ENCODE measurements at regions not wholly inside any gene's neighbourhood (a gene's known extent, or its start where the extent isn't known, plus 50 kb on each side); places are given as distances from the start of the nearest gene placed in this dataset.

GRCh38 chr10:78974617-78975317, 94.0 kb upstream of the ZMIZ1 start:
- H3K4me3 Mint-ChIP-seq = peak overlapping the region; percentile 99
- H3K4me1 Mint-ChIP-seq (ENCODE audit: low read depth) = peaks cover 43% of the 10 kb centered on the region
- no peaks in the 10 kb centered on the region for H3K27me3 Mint-ChIP-seq (ENCODE audit: low read depth)
- peak; percentile 76 to 85 for DNase-seq
- ATAC-seq (replicated peaks in 1 of 2) = peak; percentile 75
- no peaks in the 10 kb centered on the region for H3K9me3 Mint-ChIP-seq
- peaks cover 0 to 2% of the 10 kb centered on the region in 2 donors for H3K36me3 Mint-ChIP-seq (ENCODE audit: insufficient read depth in 2 of 2)
- peak overlapping the region; percentile 100 for H3K27ac Mint-ChIP-seq

- H3K4me1 Mint-ChIP-seq (ENCODE audit: low read depth) = peaks cover 48% of the 10 kb centered on the region
- peak overlapping the region; percentile 5 for H3K27ac Mint-ChIP-seq
- no peaks in the 10 kb centered on the region for H3K9me3 Mint-ChIP-seq
- peak overlapping the region in 1 of 2 donors; percentile 6 for H3K4me3 Mint-ChIP-seq
- no peak for ATAC-seq (replicated peaks in 1 of 2)
- peaks cover 0 to 2% of the 10 kb centered on the region in 2 donors for H3K36me3 Mint-ChIP-seq (ENCODE audit: insufficient read depth in 2 of 2)
- DNase-seq = no peak
- no peaks in the 10 kb centered on the region for H3K27me3 Mint-ChIP-seq (ENCODE audit: low read depth)
Measured at GRCh38 chr10:78975926-78976325, 92.8 kb upstream of the ZMIZ1 start.

GRCh38 chr10:78976825-78977755, 91.7 kb upstream of the ZMIZ1 start:
- DNase-seq (no peak), ATAC-seq (replicated peaks in 1 of 2) (no peak)
- Mint-ChIP-seq H3K4me3 (peak overlapping the region in 1 of 2 donors; percentile 15), H3K27me3 (ENCODE audit: low read depth) (no peaks in the 10 kb centered on the region), H3K4me1 (ENCODE audit: low read depth) (peaks cover 57% of the 10 kb centered on the region), H3K36me3 (ENCODE audit: insufficient read depth in 2 of 2) (peaks cover 0 to 2% of the 10 kb centered on the region in 2 donors), H3K9me3 (no peaks in the 10 kb centered on the region), H3K27ac (peak overlapping the region; percentile 18)

- H3K4me1 Mint-ChIP-seq (ENCODE audit: low read depth) = peaks cover 42% of the 10 kb centered on the region
- no peak for ATAC-seq (replicated peaks in 1 of 2)
- H3K27me3 Mint-ChIP-seq (ENCODE audit: low read depth) = no peaks in the 10 kb centered on the region
- no peaks in the 10 kb centered on the region for H3K36me3 Mint-ChIP-seq (ENCODE audit: insufficient read depth in 2 of 2)
- no peak for DNase-seq
- no peak overlapping the region for H3K27ac Mint-ChIP-seq
- H3K4me3 Mint-ChIP-seq = no peak overlapping the region
- H3K9me3 Mint-ChIP-seq = no peaks in the 10 kb centered on the region
Measured at GRCh38 chr10:78979938-78980337, 88.8 kb upstream of the ZMIZ1 start.

- no peak overlapping the region for H3K27ac Mint-ChIP-seq
- no peak overlapping the region for H3K4me3 Mint-ChIP-seq
- no peak for DNase-seq
Measured at GRCh38 chr10:78980354-78980753, 88.4 kb upstream of the ZMIZ1 start.

GRCh38 chr10:78980815-78981214, 88.0 kb upstream of the ZMIZ1 start:
- Mint-ChIP-seq H3K27me3 (ENCODE audit: low read depth) (no peaks in the 10 kb centered on the region), H3K27ac (no peak overlapping the region), H3K9me3 (no peaks in the 10 kb centered on the region), H3K36me3 (ENCODE audit: insufficient read depth in 2 of 2) (no peaks in the 10 kb centered on the region), H3K4me3 (no peak overlapping the region), H3K4me1 (ENCODE audit: low read depth) (peaks cover 33% of the 10 kb centered on the region)
- DNase-seq (no peak), ATAC-seq (replicated peaks in 1 of 2) (no peak)

More at GRCh38 chr10:78980354-78980753, 88.4 kb upstream of the ZMIZ1 start:
- no peak for ATAC-seq (replicated peaks in 1 of 2)
- Mint-ChIP-seq H3K9me3 (no peaks in the 10 kb centered on the region), H3K4me1 (ENCODE audit: low read depth) (peaks cover 37% of the 10 kb centered on the region), H3K27me3 (ENCODE audit: low read depth) (no peaks in the 10 kb centered on the region), H3K36me3 (ENCODE audit: insufficient read depth in 2 of 2) (no peaks in the 10 kb centered on the region)

GRCh38 chr10:78981257-78981969, 87.4 kb upstream of the ZMIZ1 start:
- DNase-seq (peak; percentile 29 to 53), ATAC-seq (replicated peaks in 1 of 2) (peak; percentile 73 to 81)

GRCh38 chr10:78981970-78982281, 86.8 kb upstream of the ZMIZ1 start:
- ATAC-seq (replicated peaks in 1 of 2) (no peak), DNase-seq (no peak)

More at GRCh38 chr10:78981257-78981969, 87.4 kb upstream of the ZMIZ1 start:
- no peaks in the 10 kb centered on the region for H3K27me3 Mint-ChIP-seq (ENCODE audit: low read depth)
- no peaks in the 10 kb centered on the region for H3K36me3 Mint-ChIP-seq (ENCODE audit: insufficient read depth in 2 of 2)
- peak overlapping the region; percentile 38 to 42 for H3K4me3 Mint-ChIP-seq
- no peaks in the 10 kb centered on the region for H3K9me3 Mint-ChIP-seq
- peaks cover 29% of the 10 kb centered on the region for H3K4me1 Mint-ChIP-seq (ENCODE audit: low read depth)
- no peak overlapping the region for H3K27ac Mint-ChIP-seq

GRCh38 chr10:78982726-78983125, 86.0 kb upstream of the ZMIZ1 start:
- Mint-ChIP-seq H3K4me1 (ENCODE audit: low read depth) (peaks cover 20% of the 10 kb centered on the region), H3K36me3 (ENCODE audit: insufficient read depth in 2 of 2) (no peaks in the 10 kb centered on the region), H3K4me3 (no peak overlapping the region), H3K27ac (no peak overlapping the region), H3K27me3 (ENCODE audit: low read depth) (no peaks in the 10 kb centered on the region), H3K9me3 (no peaks in the 10 kb centered on the region)
- DNase-seq = no peak
- no peak for ATAC-seq (replicated peaks in 1 of 2)

More at GRCh38 chr10:78981970-78982281, 86.8 kb upstream of the ZMIZ1 start:
- Mint-ChIP-seq H3K4me1 (ENCODE audit: low read depth) (peaks cover 28% of the 10 kb centered on the region), H3K9me3 (no peaks in the 10 kb centered on the region), H3K27me3 (ENCODE audit: low read depth) (no peaks in the 10 kb centered on the region), H3K4me3 (peak overlapping the region in 1 of 2 donors; percentile 38), H3K27ac (no peak overlapping the region), H3K36me3 (ENCODE audit: insufficient read depth in 2 of 2) (no peaks in the 10 kb centered on the region)

- no peaks in the 10 kb centered on the region for H3K36me3 Mint-ChIP-seq (ENCODE audit: insufficient read depth in 2 of 2)
- no peak for DNase-seq
- H3K27me3 Mint-ChIP-seq (ENCODE audit: low read depth) = no peaks in the 10 kb centered on the region
- H3K27ac Mint-ChIP-seq = no peak overlapping the region
- ATAC-seq (replicated peaks in 1 of 2) = no peak
- H3K4me3 Mint-ChIP-seq = no peak overlapping the region
- H3K4me1 Mint-ChIP-seq (ENCODE audit: low read depth) = peaks cover 13% of the 10 kb centered on the region
- no peaks in the 10 kb centered on the region for H3K9me3 Mint-ChIP-seq
Measured at GRCh38 chr10:78983608-78984007, 85.2 kb upstream of the ZMIZ1 start.

GRCh38 chr10:78985973-78986818, 82.6 kb upstream of the ZMIZ1 start:
- DNase-seq = no peak
- H3K4me3 Mint-ChIP-seq = no peak overlapping the region
- no peak for ATAC-seq (replicated peaks in 1 of 2)
- H3K4me1 Mint-ChIP-seq (ENCODE audit: low read depth) = peaks cover 13% of the 10 kb centered on the region
- no peak overlapping the region for H3K27ac Mint-ChIP-seq
- H3K36me3 Mint-ChIP-seq (ENCODE audit: insufficient read depth in 2 of 2) = no peaks in the 10 kb centered on the region
- H3K9me3 Mint-ChIP-seq = no peaks in the 10 kb centered on the region
- H3K27me3 Mint-ChIP-seq (ENCODE audit: low read depth) = no peaks in the 10 kb centered on the region

- Mint-ChIP-seq H3K27me3 (ENCODE audit: low read depth) (no peaks in the 10 kb centered on the region), H3K27ac (no peak overlapping the region), H3K4me1 (ENCODE audit: low read depth) (peaks cover 12% of the 10 kb centered on the region), H3K9me3 (no peaks in the 10 kb centered on the region), H3K36me3 (ENCODE audit: insufficient read depth in 2 of 2) (no peaks in the 10 kb centered on the region), H3K4me3 (no peak overlapping the region)
- DNase-seq (no peak), ATAC-seq (replicated peaks in 1 of 2) (peak; percentile 79 to 81)
Measured at GRCh38 chr10:78991187-78991586, 77.6 kb upstream of the ZMIZ1 start.

Measured in activated T-cell treated with anti-CD3 and anti-CD28 coated beads, Interleukin-2, amount 50 U/mL, for 72 hours (primary cell).